ENCODE measurements at regions not wholly inside any gene's neighbourhood (a gene's known extent, or its start where the extent isn't known, plus 50 kb on each side); places are given as distances from the start of the nearest gene placed in this dataset.

GRCh38 chr5:118397236-118397635 is 591.1 kb downstream of the DTWD2 start:
- TF ChIP-seq, protein P1, sequence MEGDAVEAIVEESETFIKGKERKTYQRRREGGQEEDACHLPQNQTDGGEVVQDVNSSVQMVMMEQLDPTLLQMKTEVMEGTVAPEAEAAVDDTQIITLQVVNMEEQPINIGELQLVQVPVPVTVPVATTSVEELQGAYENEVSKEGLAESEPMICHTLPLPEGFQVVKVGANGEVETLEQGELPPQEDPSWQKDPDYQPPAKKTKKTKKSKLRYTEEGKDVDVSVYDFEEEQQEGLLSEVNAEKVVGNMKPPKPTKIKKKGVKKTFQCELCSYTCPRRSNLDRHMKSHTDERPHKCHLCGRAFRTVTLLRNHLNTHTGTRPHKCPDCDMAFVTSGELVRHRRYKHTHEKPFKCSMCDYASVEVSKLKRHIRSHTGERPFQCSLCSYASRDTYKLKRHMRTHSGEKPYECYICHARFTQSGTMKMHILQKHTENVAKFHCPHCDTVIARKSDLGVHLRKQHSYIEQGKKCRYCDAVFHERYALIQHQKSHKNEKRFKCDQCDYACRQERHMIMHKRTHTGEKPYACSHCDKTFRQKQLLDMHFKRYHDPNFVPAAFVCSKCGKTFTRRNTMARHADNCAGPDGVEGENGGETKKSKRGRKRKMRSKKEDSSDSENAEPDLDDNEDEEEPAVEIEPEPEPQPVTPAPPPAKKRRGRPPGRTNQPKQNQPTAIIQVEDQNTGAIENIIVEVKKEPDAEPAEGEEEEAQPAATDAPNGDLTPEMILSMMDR (IDR thresholded peaks at IDR 0.05 in 8 of 11, conservative IDR thresholded peaks at IDR 0.05 in 3 of 11) = no peak
- TF ChIP-seq POLR2AphosphoS5 (IDR thresholded peaks at IDR 0.05) (no peak), POLR2A (IDR thresholded peaks at IDR 0.05) (no peak)

Data from spleen (tissue), 7 donors.